Mucosa of descending colon (tissue), 3 donors: ENCODE measurements at regions not wholly inside any gene's neighbourhood (a gene's known extent, or its start where the extent isn't known, plus 50 kb on each side); places are given as distances from the start of the nearest gene placed in this dataset.

Experiments
- ATAC-seq: fragments of 200-7000 bp; cut with Tn5 transposase; one replicate; pipeline ENCODE4 v1.9.1; 2020; ENCODE audit warnings: mild to moderate bottlenecking, moderate library complexity
- DNase-seq, 3 donors: peaks; one replicate each; pipeline ENCODE4 v3.0.0-alpha.2; 2020
- H3K36me3 ChIP-seq: fragments of 200-600 bp; one replicate; pipeline ENCODE4 v1.8.0; 2021; ENCODE audit warnings: low read depth, mild to moderate bottlenecking
- H3K4me1 ChIP-seq: fragments of 200-600 bp; one replicate; pipeline ENCODE4 v1.8.0; 2021; ENCODE audit warnings: low read depth, mild to moderate bottlenecking
- H3K4me3 ChIP-seq: fragments of 200-600 bp; one replicate; pipeline ENCODE4 v1.8.0; 2021; ENCODE audit warnings: mild to moderate bottlenecking
- H3K9me3 ChIP-seq: fragments of 200-600 bp; one replicate; pipeline ENCODE4 v1.8.0; 2021; ENCODE audit warnings: mild to moderate bottlenecking
- CTCF ChIP-seq: fragments of 200-600 bp; IDR thresholded peaks from one replicate; pipeline ENCODE4 v1.8.0; 2022; ENCODE audit warnings: antibody characterized with exemption, mild to moderate bottlenecking
- intact Hi-C, 2 donors: fragments of 100-400 bp; cut with DNase I in 1 of 2; cut with micrococcal nuclease in 1 of 2; formaldehyde crosslinking; loops; one replicate each; pipeline versions ENCODE4 v1.11.0 to v1.11.1; 2022; cut with DNase I, micrococcal nuclease
- donor health status: DM: no; HTN: no; CAD: no; lungs with moderate emphysema.
- donor health status: DM: no; HTN: no; CAD: no.
- donor health status: DM: no; HTN: yes; CAD: no.

- H3K4me3 ChIP-seq = no peak overlapping the region
- intact Hi-C loops = no loop called here
Measured at GRCh38 chr12:25009496-25010092, 60.7 kb upstream of the BCAT1 start.

GRCh38 chr12:25005376-25005775 is 56.5 kb upstream of the BCAT1 start:
- no peaks in the 10 kb centered on the region for H3K36me3 ChIP-seq
- no peak for ATAC-seq
- intact Hi-C loops = no loop called here
- H3K4me3 ChIP-seq = no peak overlapping the region
- DNase-seq = no peak
- H3K9me3 ChIP-seq = no peaks in the 10 kb centered on the region
- TF ChIP-seq CTCF = no peak
- H3K4me1 ChIP-seq = no peaks in the 10 kb centered on the region

More at GRCh38 chr12:25009496-25010092, 60.7 kb upstream of the BCAT1 start:
- no peaks in the 10 kb centered on the region for H3K36me3 ChIP-seq
- no peaks in the 10 kb centered on the region for H3K9me3 ChIP-seq
- ATAC-seq (no peak), DNase-seq (no peak)
- no peaks in the 10 kb centered on the region for H3K4me1 ChIP-seq
- no peak for TF ChIP-seq CTCF

GRCh38 chr12:25004447-25004846 is 55.5 kb upstream of the BCAT1 start:
- TF ChIP-seq CTCF = no peak
- no peak for DNase-seq
- intact Hi-C loops = no loop called here
- Histone ChIP-seq H3K9me3 (no peaks in the 10 kb centered on the region), H3K36me3 (no peaks in the 10 kb centered on the region), H3K4me3 (no peak overlapping the region), H3K4me1 (no peaks in the 10 kb centered on the region)
- ATAC-seq = no peak

- no peaks in the 10 kb centered on the region for H3K36me3 ChIP-seq
- no peak for TF ChIP-seq CTCF
- H3K4me1 ChIP-seq = no peaks in the 10 kb centered on the region
- H3K9me3 ChIP-seq = no peaks in the 10 kb centered on the region
- no peak overlapping the region for H3K4me3 ChIP-seq
- no peak for DNase-seq
- ATAC-seq = no peak
- intact Hi-C loops = no loop called here
Measured at GRCh38 chr12:25001311-25001710, 52.4 kb upstream of the BCAT1 start.
